ENCODE measurements at regions not wholly inside any gene's neighbourhood (a gene's known extent, or its start where the extent isn't known, plus 50 kb on each side); places are given as distances from the start of the nearest gene placed in this dataset.

DNA sequence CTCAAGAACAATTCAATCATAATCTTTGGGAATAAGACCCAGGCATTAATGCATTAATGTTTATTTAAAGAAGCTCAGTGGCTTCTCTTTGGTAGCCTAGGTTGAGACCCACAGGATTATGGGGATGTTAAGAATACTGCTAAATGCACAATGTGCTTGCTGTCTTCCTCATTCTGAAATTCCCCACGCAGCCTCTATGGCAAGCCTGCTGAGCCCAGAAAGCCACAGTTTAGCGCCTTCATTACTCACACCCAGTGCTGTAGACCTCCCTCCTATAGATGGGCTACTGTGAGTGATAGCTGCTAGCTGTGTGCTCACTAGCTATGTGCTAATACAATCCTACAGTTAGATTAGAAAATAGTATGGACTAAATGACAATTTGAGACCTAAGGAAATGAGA lies 90.6 kb downstream of the TNFSF13B start:
- Histone ChIP-seq H3K9me3 (ENCODE audit: low read length) (no peaks in the 10 kb centered on the region), H3K27me3 (ENCODE audit: insufficient read depth, low read length) (no peaks in the 10 kb centered on the region), H2AFZ (ENCODE audit: low read depth, low read length) (no peak overlapping the region), H3K4me1 (ENCODE audit: insufficient read depth, low read length) (no peaks in the 10 kb centered on the region), H3K36me3 (ENCODE audit: insufficient read depth, low read length) (no peaks in the 10 kb centered on the region), H3K4me3 (ENCODE audit: low read length) (no peak overlapping the region)

DNA sequence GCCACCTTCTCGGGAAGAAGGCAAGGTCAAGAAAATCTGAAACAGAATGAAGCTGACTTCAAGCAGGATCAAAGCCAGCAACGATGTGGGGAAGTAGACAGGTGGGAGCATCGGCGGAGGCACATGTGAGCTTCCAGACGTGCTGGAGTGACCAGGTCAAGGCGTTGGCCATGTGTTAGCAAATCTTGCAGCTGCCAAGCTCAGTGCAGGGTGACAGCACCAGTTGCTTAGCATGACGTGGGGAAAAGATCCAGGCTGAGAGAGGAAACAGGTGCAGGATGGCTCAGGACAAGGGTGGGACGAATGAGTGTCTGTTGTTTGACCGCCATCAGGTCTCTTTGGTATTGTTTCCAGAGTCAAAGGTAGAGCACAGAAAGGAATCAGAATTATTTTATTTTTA lies 92.3 kb downstream of the TNFSF13B start:
- no peaks in the 10 kb centered on the region for H3K36me3 ChIP-seq (ENCODE audit: insufficient read depth, low read length)
- H3K4me1 ChIP-seq (ENCODE audit: insufficient read depth, low read length): no peaks in the 10 kb centered on the region
- no peak overlapping the region for H2AFZ ChIP-seq (ENCODE audit: low read depth, low read length)
- no peak overlapping the region for H3K4me3 ChIP-seq (ENCODE audit: low read length)
- no peaks in the 10 kb centered on the region for H3K9me3 ChIP-seq (ENCODE audit: low read length)
- H3K27me3 ChIP-seq (ENCODE audit: insufficient read depth, low read length): no peaks in the 10 kb centered on the region

DNA sequence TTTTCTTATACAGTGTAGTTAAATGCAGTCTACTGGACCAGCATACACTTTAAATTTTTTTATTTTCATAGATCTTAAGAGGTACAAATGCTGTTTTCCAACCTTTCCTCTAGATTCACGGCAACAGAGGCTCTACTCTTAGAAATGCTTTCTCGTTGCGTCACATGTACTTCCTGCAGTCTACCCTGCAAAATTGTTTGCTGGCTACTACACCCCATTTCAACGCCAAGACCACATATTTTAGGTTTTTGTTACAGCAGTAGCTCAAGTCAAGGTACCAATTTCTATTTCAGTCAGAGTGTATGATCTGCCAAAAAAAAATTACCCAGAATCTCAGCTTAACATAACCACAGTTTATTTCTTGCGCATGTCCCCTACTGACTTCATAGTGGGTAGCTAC lies 94.1 kb downstream of the TNFSF13B start:
- Histone ChIP-seq H3K4me3 (ENCODE audit: low read length) (no peak overlapping the region), H3K36me3 (ENCODE audit: insufficient read depth, low read length) (no peaks in the 10 kb centered on the region), H3K27me3 (ENCODE audit: insufficient read depth, low read length) (no peaks in the 10 kb centered on the region), H2AFZ (ENCODE audit: low read depth, low read length) (no peak overlapping the region), H3K4me1 (ENCODE audit: insufficient read depth, low read length) (no peaks in the 10 kb centered on the region), H3K9me3 (ENCODE audit: low read length) (no peaks in the 10 kb centered on the region)

DNA sequence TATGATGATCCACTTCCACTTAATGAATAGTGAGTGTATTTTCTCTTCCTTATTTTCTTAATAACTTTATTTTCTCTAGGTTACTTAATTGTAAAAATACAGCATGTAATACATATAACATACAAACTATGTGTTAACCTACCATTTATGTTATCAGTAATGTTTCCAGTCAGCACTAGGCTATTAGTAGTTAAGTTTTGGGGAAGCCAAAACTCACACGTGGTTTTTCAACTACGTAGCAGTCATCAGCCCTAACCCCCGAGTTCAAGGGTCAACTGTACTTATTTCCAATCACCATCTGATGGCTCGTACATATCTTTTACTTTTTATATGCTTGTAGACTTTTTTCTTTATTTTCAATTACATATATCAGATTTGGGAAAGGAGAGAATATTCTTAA lies 95.7 kb downstream of the TNFSF13B start:
- Histone ChIP-seq H2AFZ (ENCODE audit: low read depth, low read length) (no peak overlapping the region), H3K27me3 (ENCODE audit: insufficient read depth, low read length) (no peaks in the 10 kb centered on the region), H3K36me3 (ENCODE audit: insufficient read depth, low read length) (no peaks in the 10 kb centered on the region), H3K9me3 (ENCODE audit: low read length) (no peaks in the 10 kb centered on the region), H3K4me1 (ENCODE audit: insufficient read depth, low read length) (no peaks in the 10 kb centered on the region), H3K4me3 (ENCODE audit: low read length) (no peak overlapping the region)

DNA sequence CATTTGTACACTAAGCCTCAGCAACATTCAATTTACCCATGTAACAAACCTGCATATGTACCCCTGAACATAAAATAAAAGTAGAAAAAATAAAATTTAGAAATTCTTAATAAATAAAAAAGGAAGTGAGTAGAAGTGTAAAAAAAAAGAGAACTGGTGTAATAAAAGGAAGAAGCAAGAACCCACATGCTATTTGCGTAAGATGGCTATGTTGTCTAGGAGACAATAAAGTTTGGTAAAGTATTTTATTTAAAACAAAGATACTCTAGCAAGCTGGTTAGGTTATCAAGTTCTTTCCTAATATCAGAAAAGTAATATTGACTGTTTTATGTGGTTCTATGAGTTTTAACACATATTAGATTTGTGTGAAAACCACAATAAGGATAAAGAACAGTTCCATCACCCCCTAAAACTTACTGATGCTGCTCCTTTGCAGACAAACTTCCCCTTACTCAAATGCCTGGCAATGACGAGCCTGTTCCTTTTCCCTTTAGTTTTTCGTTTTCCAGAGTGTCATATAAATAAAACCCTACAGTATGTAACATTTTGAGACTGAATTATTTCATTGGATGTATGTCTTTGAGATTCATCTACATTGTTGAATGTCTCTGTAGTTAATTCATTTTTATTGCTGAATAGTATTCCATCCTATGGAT lies 98.9 kb downstream of the TNFSF13B start:
- Histone ChIP-seq H3K4me3 (ENCODE audit: low read length) (no peak overlapping the region), H2AFZ (ENCODE audit: low read depth, low read length) (no peak overlapping the region), H3K27me3 (ENCODE audit: insufficient read depth, low read length) (no peaks in the 10 kb centered on the region), H3K9me3 (ENCODE audit: low read length) (no peaks in the 10 kb centered on the region), H3K36me3 (ENCODE audit: insufficient read depth, low read length) (no peaks in the 10 kb centered on the region), H3K4me1 (ENCODE audit: insufficient read depth, low read length) (no peaks in the 10 kb centered on the region)

DNA sequence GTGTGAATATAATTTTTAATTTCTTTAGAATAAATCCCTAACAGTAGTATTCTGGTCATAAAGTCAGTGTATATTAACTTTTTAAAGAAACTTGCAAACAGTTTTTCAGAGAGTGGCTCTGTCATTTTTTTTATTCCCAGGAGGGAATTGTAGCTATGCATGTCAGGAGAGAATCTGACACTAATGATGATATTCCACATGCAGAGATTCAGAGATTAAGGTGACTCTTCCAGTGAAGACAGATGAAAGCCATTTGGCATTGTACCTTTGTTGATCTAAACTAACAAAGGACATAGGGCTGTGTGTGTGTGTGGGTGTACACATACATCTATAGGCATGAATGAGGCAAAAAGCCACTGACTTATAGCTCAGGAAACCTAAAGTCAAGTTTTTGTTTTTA lies 99.9 kb downstream of the TNFSF13B start:
- Histone ChIP-seq H3K4me1 (ENCODE audit: insufficient read depth, low read length) (no peaks in the 10 kb centered on the region), H2AFZ (ENCODE audit: low read depth, low read length) (no peak overlapping the region), H3K36me3 (ENCODE audit: insufficient read depth, low read length) (no peaks in the 10 kb centered on the region), H3K27me3 (ENCODE audit: insufficient read depth, low read length) (no peaks in the 10 kb centered on the region), H3K9me3 (ENCODE audit: low read length) (no peaks in the 10 kb centered on the region), H3K4me3 (ENCODE audit: low read length) (no peak overlapping the region)

DNA sequence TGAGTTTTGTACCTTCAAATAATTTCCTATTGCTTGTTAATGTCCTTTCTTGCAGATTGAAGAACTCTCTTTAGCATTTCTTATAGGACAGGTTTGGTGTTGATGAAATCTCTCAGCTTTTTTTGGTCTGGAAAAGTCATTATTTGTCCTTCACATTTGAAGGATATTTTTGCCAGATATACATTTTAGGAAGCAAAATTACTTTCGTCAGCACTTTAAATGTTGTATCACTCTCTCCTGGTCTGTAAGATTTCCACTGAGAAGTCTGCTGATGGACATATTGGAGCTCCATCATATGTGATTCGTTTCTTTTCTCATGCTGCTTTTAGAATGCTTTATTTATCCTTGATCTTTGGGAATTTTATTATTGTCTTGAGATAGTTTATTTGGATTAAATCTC lies 105.5 kb downstream of the TNFSF13B start:
- no peaks in the 10 kb centered on the region for H3K36me3 ChIP-seq (ENCODE audit: insufficient read depth, low read length)
- H3K9me3 ChIP-seq (ENCODE audit: low read length): peaks cover 5% of the 10 kb centered on the region
- H3K4me3 ChIP-seq (ENCODE audit: low read length): no peak overlapping the region
- H3K27me3 ChIP-seq (ENCODE audit: insufficient read depth, low read length): no peaks in the 10 kb centered on the region
- H2AFZ ChIP-seq (ENCODE audit: low read depth, low read length): no peak overlapping the region
- no peaks in the 10 kb centered on the region for H3K4me1 ChIP-seq (ENCODE audit: insufficient read depth, low read length)

DNA sequence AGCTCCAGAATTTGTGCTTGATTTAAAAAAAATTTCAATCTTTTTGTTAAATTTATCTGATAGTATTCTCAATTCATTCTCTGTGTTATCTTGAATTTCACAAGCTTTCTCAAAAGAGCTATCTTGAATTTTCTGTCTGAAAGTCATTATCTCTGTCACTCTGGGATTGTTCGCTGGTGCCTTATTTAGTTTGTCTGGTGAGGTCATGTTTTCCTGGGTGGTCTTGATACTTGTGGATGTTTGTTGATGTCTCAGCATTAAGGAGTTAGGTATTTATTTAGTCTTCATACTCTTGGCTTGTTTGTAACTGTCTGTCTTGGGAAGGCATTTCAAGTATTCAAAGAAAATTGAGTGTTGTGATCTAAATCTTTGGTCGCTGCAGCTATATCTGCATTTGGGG lies 106.3 kb downstream of the TNFSF13B start:
- Histone ChIP-seq H3K36me3 (ENCODE audit: insufficient read depth, low read length) (no peaks in the 10 kb centered on the region), H3K4me3 (ENCODE audit: low read length) (no peak overlapping the region), H3K9me3 (ENCODE audit: low read length) (peaks cover 5% of the 10 kb centered on the region), H3K27me3 (ENCODE audit: insufficient read depth, low read length) (no peaks in the 10 kb centered on the region), H2AFZ (ENCODE audit: low read depth, low read length) (no peak overlapping the region), H3K4me1 (ENCODE audit: insufficient read depth, low read length) (no peaks in the 10 kb centered on the region)

DNA sequence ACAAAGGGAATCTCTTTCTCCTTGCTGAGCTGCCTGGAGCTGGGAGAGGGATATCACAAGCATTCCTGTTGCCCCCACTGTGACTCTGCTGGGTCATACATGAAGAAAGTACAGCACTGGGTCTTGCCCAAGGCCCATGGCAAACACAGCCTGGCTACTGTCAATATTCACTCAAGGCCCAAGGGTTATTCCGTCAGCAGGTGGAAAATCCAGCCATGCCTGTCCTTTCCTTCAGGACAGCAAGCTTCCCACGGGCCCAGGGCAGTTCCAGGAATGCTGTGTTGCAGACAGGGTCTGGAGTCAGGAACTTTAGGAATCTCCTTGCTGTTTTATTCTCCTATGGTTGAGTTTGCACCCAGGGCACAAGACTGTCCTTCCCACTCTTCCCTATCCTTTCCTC lies 106.8 kb downstream of the TNFSF13B start:
- H3K27me3 ChIP-seq (ENCODE audit: insufficient read depth, low read length): no peaks in the 10 kb centered on the region
- H3K36me3 ChIP-seq (ENCODE audit: insufficient read depth, low read length): no peaks in the 10 kb centered on the region
- no peak overlapping the region for H3K4me3 ChIP-seq (ENCODE audit: low read length)
- H3K9me3 ChIP-seq (ENCODE audit: low read length): peaks cover 5% of the 10 kb centered on the region
- H3K4me1 ChIP-seq (ENCODE audit: insufficient read depth, low read length): no peaks in the 10 kb centered on the region
- no peak overlapping the region for H2AFZ ChIP-seq (ENCODE audit: low read depth, low read length)

DNA sequence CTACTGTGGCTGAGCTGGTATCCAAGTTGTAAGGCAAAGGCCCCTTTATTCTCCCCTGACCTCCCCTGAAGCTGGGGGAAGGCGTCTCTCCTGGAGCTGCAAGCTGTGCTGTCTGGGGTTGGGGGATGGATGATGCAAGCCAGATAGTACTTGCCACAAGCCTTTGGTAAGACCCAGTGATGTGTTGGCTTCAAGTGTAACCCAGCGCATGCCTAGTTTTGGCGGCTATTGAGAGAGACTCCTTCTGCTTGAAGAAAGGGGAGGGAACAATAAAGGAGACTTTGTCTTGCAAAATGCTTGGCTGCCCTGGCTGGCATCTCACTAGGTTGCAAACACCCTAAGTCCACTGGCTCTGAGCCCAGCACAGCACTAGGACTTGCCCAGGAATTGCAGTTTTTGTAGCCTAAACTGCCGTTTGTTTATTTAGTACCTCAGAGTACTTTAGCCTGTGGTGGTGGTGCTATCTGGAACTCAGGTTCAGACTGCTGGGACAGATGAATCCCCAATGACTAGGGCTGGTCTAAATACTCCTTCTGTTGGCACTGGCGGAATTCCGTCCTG lies 108.2 kb downstream of the TNFSF13B start:
- Histone ChIP-seq H2AFZ (ENCODE audit: low read depth, low read length) (no peak overlapping the region), H3K36me3 (ENCODE audit: insufficient read depth, low read length) (no peaks in the 10 kb centered on the region), H3K9me3 (ENCODE audit: low read length) (peaks cover 5% of the 10 kb centered on the region), H3K4me1 (ENCODE audit: insufficient read depth, low read length) (no peaks in the 10 kb centered on the region), H3K4me3 (ENCODE audit: low read length) (no peak overlapping the region), H3K27me3 (ENCODE audit: insufficient read depth, low read length) (no peaks in the 10 kb centered on the region)

DNA sequence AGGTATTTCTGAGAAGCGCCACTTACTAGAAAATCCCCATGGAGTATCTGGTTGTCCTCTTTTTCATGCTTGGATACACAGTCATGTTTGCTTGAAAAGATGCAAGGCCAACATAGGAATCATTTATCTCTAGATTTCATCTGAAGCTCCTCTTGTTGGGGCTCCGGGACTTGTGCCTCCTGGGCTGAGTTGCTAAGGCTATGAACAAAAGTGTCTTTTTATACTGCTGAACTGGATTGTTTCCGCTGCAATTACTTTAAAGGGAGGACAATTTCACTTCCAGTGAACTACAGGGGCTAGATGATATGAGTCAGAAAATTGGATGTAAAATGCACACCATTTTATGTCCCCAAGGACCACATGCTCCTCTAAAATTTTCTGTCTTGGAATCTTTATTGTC lies 114.1 kb downstream of the TNFSF13B start:
- H3K4me3 ChIP-seq (ENCODE audit: low read length): no peak overlapping the region
- H3K27me3 ChIP-seq (ENCODE audit: insufficient read depth, low read length): no peaks in the 10 kb centered on the region
- no peak overlapping the region for H2AFZ ChIP-seq (ENCODE audit: low read depth, low read length)
- H3K36me3 ChIP-seq (ENCODE audit: insufficient read depth, low read length): no peaks in the 10 kb centered on the region
- no peaks in the 10 kb centered on the region for H3K4me1 ChIP-seq (ENCODE audit: insufficient read depth, low read length)
- H3K9me3 ChIP-seq (ENCODE audit: low read length): no peaks in the 10 kb centered on the region

DNA sequence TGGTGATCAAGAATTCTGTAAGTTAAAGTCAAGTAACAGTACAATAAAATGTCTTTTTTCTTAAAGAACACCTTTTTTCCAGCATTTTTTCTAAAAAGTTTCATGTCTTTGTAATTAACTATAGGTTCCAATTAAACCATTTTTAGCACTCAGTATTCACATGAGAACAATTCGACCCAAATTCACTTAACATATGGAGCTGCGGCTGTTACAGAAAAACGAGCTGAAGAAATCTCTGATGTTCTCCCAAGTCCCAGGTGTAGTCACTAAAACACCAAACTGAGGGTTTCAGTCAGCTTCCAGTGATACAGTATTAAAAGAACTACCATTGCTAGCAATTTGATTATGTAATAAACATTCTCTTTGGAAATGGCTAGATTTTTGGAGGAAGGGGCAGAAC lies 117.6 kb downstream of the TNFSF13B start:
- Histone ChIP-seq H3K4me3 (ENCODE audit: low read length) (no peak overlapping the region), H3K4me1 (ENCODE audit: insufficient read depth, low read length) (no peaks in the 10 kb centered on the region), H2AFZ (ENCODE audit: low read depth, low read length) (no peak overlapping the region), H3K36me3 (ENCODE audit: insufficient read depth, low read length) (no peaks in the 10 kb centered on the region), H3K9me3 (ENCODE audit: low read length) (no peaks in the 10 kb centered on the region), H3K27me3 (ENCODE audit: insufficient read depth, low read length) (no peaks in the 10 kb centered on the region)

DNA sequence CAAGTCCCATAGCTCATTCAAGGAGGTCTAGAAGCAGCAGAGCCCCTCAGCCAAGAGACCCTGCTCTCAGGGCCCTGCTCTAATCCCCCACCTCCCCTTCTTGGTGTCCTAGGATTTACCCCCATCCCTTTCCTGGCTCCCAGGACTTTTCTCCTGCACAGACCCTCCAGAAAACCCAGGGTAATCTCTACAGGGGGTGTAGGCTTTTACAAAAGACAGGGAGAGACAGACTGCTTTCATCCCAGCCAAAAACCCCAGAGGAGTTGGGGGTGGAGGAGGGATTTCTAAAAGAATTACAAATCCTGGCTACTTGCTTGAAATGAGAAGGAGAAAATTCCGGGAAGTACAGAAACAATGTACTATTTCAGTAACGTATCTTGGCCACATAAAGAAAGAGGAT lies 133.3 kb downstream of the TNFSF13B start:
- Histone ChIP-seq H3K27me3 (ENCODE audit: insufficient read depth, low read length) (no peaks in the 10 kb centered on the region), H3K9me3 (ENCODE audit: low read length) (no peaks in the 10 kb centered on the region), H2AFZ (ENCODE audit: low read depth, low read length) (no peak overlapping the region), H3K4me1 (ENCODE audit: insufficient read depth, low read length) (no peaks in the 10 kb centered on the region), H3K36me3 (ENCODE audit: insufficient read depth, low read length) (no peaks in the 10 kb centered on the region), H3K4me3 (ENCODE audit: low read length) (no peak overlapping the region)

DNA sequence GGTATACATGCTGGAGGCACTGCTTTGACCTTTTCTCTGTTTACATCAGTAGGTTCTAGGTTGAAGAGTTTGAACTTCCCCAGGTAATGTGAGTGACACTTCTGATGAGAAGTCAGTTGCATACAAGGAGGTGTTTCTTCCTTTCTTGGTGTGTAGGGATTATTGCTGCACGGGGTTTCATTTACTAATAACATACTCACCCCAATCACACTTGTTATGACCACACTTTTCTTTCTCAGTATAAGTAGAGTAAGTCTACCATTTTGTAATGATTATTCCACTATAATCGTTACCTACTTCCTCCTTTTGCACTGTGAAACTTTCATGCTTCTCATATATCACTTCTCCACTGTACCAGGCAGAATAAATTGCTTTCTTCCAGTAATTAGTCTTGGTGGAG lies 138.0 kb downstream of the TNFSF13B start:
- Histone ChIP-seq H2AFZ (ENCODE audit: low read depth, low read length) (no peak overlapping the region), H3K9me3 (ENCODE audit: low read length) (no peaks in the 10 kb centered on the region)

More for the DNA sequence above, 138.0 kb downstream of the TNFSF13B start:
- H3K36me3 ChIP-seq (ENCODE audit: insufficient read depth, low read length): no peaks in the 10 kb centered on the region
- H3K4me1 ChIP-seq (ENCODE audit: insufficient read depth, low read length): no peaks in the 10 kb centered on the region
- no peak overlapping the region for H3K4me3 ChIP-seq (ENCODE audit: low read length)
- H3K27me3 ChIP-seq (ENCODE audit: insufficient read depth, low read length): no peaks in the 10 kb centered on the region

All from neuron (in vitro differentiated cells).